HCT116 (cell line): ENCODE measurements at regions not wholly inside any gene's neighbourhood (a gene's known extent, or its start where the extent isn't known, plus 50 kb on each side); places are given as distances from the start of the nearest gene placed in this dataset.

Experiments used
- CEBPB ChIP-seq: IDR thresholded peaks from 2 replicates; pipeline ENCODE4 v1.6.1; 2012; ENCODE audit warnings: low read depth
- EZH2 ChIP-seq: fragments of 200-600 bp; sonication (generic); IDR thresholded peaks from 2 replicates; pipeline ENCODE4 v1.6.1; 2017; ENCODE audit warnings: antibody characterized with exemption, mixed run types
- JUND ChIP-seq: IDR thresholded peaks from 2 replicates; pipeline ENCODE4 v1.6.1; 2012
- POLR2A ChIP-seq: IDR thresholded peaks from 2 replicates; pipeline ENCODE4 v1.7.0; 2011; ENCODE audit warnings: borderline replicate concordance; ENCODE audit not compliant: insufficient read depth, insufficient read length; ENCODE audit errors: extremely low read depth
- POLR2AphosphoS5 ChIP-seq: IDR thresholded peaks from 2 replicates; pipeline ENCODE4 v1.6.1; 2011; ENCODE audit warnings: mild to moderate bottlenecking, low read depth, low read length, moderate library complexity
- RAD21 ChIP-seq: IDR thresholded peaks from 2 replicates; pipeline ENCODE4 v1.6.1; 2012; ENCODE audit warnings: low read depth, mild to moderate bottlenecking
- REST ChIP-seq: IDR thresholded peaks from 2 replicates; pipeline ENCODE4 v1.6.1; 2012; ENCODE audit warnings: low read depth
- SP1 ChIP-seq: IDR thresholded peaks from 2 replicates; pipeline ENCODE4 v1.6.1; 2012; ENCODE audit warnings: low read depth
- YY1 ChIP-seq: IDR thresholded peaks from 2 replicates; pipeline ENCODE4 v1.6.1; 2011; ENCODE audit warnings: low read length, low read depth, moderate library complexity, mild to moderate bottlenecking; ENCODE audit not compliant: insufficient replicate concordance; ENCODE audit errors: extremely low read depth
- ZNF274 ChIP-seq: fragments of 200-500 bp; sonication (Bioruptor generic); IDR thresholded peaks from 2 replicates; pipeline ENCODE4 v1.6.1; 2014; ENCODE audit warnings: mild to moderate bottlenecking, low read depth, low read length, inconsistent platforms
- TF ChIP-seq, protein P1 (sequence below), 3 experiments: fragments of 200-600 bp in 1 of 3; sonication (generic) in 1 of 3; IDR thresholded peaks in 2 of 3; conservative IDR thresholded peaks in 1 of 3; 2 replicates each; pipeline ENCODE4 v1.5.1; 2012 to 2017; ENCODE audit warnings: low read depth in 2 of 3, low read length in 2 of 3, antibody characterized with exemption in 1 of 3, borderline replicate concordance in 1 of 3, control low read depth in 1 of 3, mild to moderate bottlenecking in 1 of 3, mixed read lengths in 1 of 3, mixed run types in 1 of 3, moderate library complexity in 1 of 3; ENCODE audit not compliant: insufficient read depth in 1 of 3
- TF ChIP-seq, protein P2 (sequence below): IDR thresholded peaks from 2 replicates; pipeline ENCODE4 v1.6.1; 2011; ENCODE audit warnings: mild to moderate bottlenecking, low read length, moderate library complexity; ENCODE audit not compliant: insufficient replicate concordance; ENCODE audit errors: extremely low read depth
- TF ChIP-seq, protein P3 (sequence below): IDR thresholded peaks from 2 replicates; pipeline ENCODE4 v1.6.1; 2012

DNA sequence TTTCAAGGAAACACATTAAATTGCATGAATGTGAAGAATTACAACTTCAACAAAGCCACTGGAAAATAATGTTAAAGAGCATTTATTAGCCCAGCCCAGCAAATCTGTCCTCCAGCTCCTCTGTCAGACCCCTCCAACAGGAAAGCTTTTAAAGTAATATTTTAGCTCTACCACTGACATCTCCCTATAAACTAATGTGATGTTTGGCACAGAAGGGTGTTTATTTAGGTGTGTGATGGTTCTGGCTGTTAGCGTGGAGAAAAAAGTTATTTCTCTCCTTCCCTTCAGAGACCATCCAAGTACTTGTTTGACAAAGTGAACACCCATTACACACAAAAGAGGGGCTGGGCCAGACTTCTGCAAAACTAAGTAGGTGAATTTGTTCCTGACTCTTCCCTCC is 111.9 kb upstream of the TARS1 start:
- TF ChIP-seq, protein P1, sequence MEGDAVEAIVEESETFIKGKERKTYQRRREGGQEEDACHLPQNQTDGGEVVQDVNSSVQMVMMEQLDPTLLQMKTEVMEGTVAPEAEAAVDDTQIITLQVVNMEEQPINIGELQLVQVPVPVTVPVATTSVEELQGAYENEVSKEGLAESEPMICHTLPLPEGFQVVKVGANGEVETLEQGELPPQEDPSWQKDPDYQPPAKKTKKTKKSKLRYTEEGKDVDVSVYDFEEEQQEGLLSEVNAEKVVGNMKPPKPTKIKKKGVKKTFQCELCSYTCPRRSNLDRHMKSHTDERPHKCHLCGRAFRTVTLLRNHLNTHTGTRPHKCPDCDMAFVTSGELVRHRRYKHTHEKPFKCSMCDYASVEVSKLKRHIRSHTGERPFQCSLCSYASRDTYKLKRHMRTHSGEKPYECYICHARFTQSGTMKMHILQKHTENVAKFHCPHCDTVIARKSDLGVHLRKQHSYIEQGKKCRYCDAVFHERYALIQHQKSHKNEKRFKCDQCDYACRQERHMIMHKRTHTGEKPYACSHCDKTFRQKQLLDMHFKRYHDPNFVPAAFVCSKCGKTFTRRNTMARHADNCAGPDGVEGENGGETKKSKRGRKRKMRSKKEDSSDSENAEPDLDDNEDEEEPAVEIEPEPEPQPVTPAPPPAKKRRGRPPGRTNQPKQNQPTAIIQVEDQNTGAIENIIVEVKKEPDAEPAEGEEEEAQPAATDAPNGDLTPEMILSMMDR (IDR thresholded peaks at IDR 0.05 in 2 of 3, conservative IDR thresholded peaks at IDR 0.05 in 1 of 3; ENCODE audit: borderline replicate concordance in 1 of 3, insufficient read depth in 1 of 3, low read depth in 2 of 3, low read length in 2 of 3) = no peak
- TF ChIP-seq, protein P2, sequence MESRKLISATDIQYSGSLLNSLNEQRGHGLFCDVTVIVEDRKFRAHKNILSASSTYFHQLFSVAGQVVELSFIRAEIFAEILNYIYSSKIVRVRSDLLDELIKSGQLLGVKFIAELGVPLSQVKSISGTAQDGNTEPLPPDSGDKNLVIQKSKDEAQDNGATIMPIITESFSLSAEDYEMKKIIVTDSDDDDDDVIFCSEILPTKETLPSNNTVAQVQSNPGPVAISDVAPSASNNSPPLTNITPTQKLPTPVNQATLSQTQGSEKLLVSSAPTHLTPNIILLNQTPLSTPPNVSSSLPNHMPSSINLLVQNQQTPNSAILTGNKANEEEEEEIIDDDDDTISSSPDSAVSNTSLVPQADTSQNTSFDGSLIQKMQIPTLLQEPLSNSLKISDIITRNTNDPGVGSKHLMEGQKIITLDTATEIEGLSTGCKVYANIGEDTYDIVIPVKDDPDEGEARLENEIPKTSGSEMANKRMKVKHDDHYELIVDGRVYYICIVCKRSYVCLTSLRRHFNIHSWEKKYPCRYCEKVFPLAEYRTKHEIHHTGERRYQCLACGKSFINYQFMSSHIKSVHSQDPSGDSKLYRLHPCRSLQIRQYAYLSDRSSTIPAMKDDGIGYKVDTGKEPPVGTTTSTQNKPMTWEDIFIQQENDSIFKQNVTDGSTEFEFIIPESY = no peak
- no peak for TF ChIP-seq EZH2
- TF ChIP-seq, protein P3, sequence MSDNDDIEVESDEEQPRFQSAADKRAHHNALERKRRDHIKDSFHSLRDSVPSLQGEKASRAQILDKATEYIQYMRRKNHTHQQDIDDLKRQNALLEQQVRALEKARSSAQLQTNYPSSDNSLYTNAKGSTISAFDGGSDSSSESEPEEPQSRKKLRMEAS = no peak
- TF ChIP-seq POLR2A = no peak
- no peak for TF ChIP-seq REST
- no peak for TF ChIP-seq SP1
- TF ChIP-seq POLR2AphosphoS5 = no peak
- no peak for TF ChIP-seq YY1
- no peak for TF ChIP-seq RAD21
- TF ChIP-seq JUND = no peak
- TF ChIP-seq ZNF274 = no peak
- no peak for TF ChIP-seq CEBPB
